ENCODE measurements at regions not wholly inside any gene's neighbourhood (a gene's known extent, or its start where the extent isn't known, plus 50 kb on each side); places are given as distances from the start of the nearest gene placed in this dataset.

GRCh38 chr3:147132168-147132567 lies 274.2 kb downstream of the ZIC4 start:
- ChIA-PET CTCF (no interaction called here), POLR2A (ENCODE audit: unreplicated experiment) (no interaction called here)
- Histone ChIP-seq H3K9me3 (ENCODE audit: low read length) (no peaks in the 10 kb centered on the region), H3K4me3 (ENCODE audit: low read length) (no peak overlapping the region), H2AFZ (ENCODE audit: low read length) (no peak overlapping the region), H3K9me2 (replicated peaks; ENCODE audit: low read length) (no peaks in the 10 kb centered on the region), H3K4me1 (ENCODE audit: insufficient read depth, low read length) (no peaks in the 10 kb centered on the region), H3K36me3 (ENCODE audit: low read depth, low read length) (no peaks in the 10 kb centered on the region), H3K79me2 (ENCODE audit: low read length) (no peaks in the 10 kb centered on the region), H3K9ac (ENCODE audit: low read length) (no peak overlapping the region), H3K27me3 (ENCODE audit: low read length) (no peaks in the 10 kb centered on the region), H3F3A (ENCODE audit: low read length, unreplicated experiment) (no peaks in the 10 kb centered on the region), H4K20me1 (ENCODE audit: low read length) (no peaks in the 10 kb centered on the region), H3K4me2 (ENCODE audit: low read length) (no peak overlapping the region), H3K27ac (ENCODE audit: low read length) (no peak overlapping the region)
- intact Hi-C loops (cut with micrococcal nuclease): no loop called here
- ATAC-seq: no peak
- DNase-seq: no peak
- BruUV-seq (replicated peaks): no TSS peak
- no peak for TF ChIP-seq CTCF (conservative IDR thresholded peaks at IDR 0.05; ENCODE audit: low read depth, low read length)
- no peak for TF ChIP-seq EZH2phosphoT487 (IDR thresholded peaks at IDR 0.05; ENCODE audit: borderline replicate concordance, low read length)
- no peak for TF ChIP-seq EZH2 (IDR thresholded peaks at IDR 0.05; ENCODE audit: low read length, unreplicated experiment)

GRCh38 chr3:147130461-147130860 lies 275.9 kb downstream of the ZIC4 start:
- BruUV-seq (replicated peaks): no TSS peak
- Histone ChIP-seq H3K4me2 (ENCODE audit: low read length) (no peak overlapping the region), H3K27ac (ENCODE audit: low read length) (no peak overlapping the region), H3K9me2 (replicated peaks; ENCODE audit: low read length) (no peaks in the 10 kb centered on the region), H3K79me2 (ENCODE audit: low read length) (no peaks in the 10 kb centered on the region), H3K36me3 (ENCODE audit: low read depth, low read length) (no peaks in the 10 kb centered on the region), H3F3A (ENCODE audit: low read length, unreplicated experiment) (no peaks in the 10 kb centered on the region), H3K9ac (ENCODE audit: low read length) (no peak overlapping the region), H2AFZ (ENCODE audit: low read length) (no peak overlapping the region), H3K9me3 (ENCODE audit: low read length) (no peaks in the 10 kb centered on the region), H3K4me3 (ENCODE audit: low read length) (no peak overlapping the region), H4K20me1 (ENCODE audit: low read length) (no peaks in the 10 kb centered on the region), H3K4me1 (ENCODE audit: insufficient read depth, low read length) (no peaks in the 10 kb centered on the region), H3K27me3 (ENCODE audit: low read length) (no peaks in the 10 kb centered on the region)
- ChIA-PET POLR2A (ENCODE audit: unreplicated experiment) (no interaction called here), CTCF (no interaction called here)
- DNase-seq: peak; percentile 13
- TF ChIP-seq EZH2phosphoT487 (IDR thresholded peaks at IDR 0.05; ENCODE audit: borderline replicate concordance, low read length): no peak
- TF ChIP-seq EZH2 (IDR thresholded peaks at IDR 0.05; ENCODE audit: low read length, unreplicated experiment): no peak
- no peak for TF ChIP-seq CTCF (conservative IDR thresholded peaks at IDR 0.05; ENCODE audit: low read depth, low read length)
- no peak for ATAC-seq
- intact Hi-C loops (cut with micrococcal nuclease): no loop called here

DNA sequence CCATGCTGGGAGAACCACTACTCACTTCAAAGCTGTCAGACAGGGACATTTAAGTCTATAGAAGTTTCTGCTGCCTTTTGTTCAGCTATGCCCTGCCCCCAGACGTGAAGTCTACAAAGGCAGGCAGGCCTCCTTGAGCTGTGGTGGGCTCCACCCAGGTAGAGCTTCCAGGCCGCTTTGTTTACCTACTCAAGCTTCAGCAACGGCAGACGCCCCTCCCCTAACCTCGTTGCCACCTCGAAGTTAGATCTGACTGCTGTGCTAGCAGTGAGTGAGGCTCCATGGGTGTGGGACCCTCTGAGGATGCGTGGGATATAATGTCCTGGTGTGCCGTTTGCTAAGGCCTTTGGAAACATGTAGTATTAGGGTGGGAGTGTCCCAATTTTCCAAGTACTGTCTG lies 276.7 kb downstream of the ZIC4 start:
- intact Hi-C loops (cut with micrococcal nuclease): no loop called here
- Histone ChIP-seq H2AFZ (ENCODE audit: low read length) (no peak overlapping the region), H3K9me3 (ENCODE audit: low read length) (no peaks in the 10 kb centered on the region), H4K20me1 (ENCODE audit: low read length) (no peaks in the 10 kb centered on the region), H3K79me2 (ENCODE audit: low read length) (no peaks in the 10 kb centered on the region), H3F3A (ENCODE audit: low read length, unreplicated experiment) (no peaks in the 10 kb centered on the region), H3K4me2 (ENCODE audit: low read length) (no peak overlapping the region), H3K27me3 (ENCODE audit: low read length) (no peaks in the 10 kb centered on the region), H3K9ac (ENCODE audit: low read length) (no peak overlapping the region), H3K9me2 (replicated peaks; ENCODE audit: low read length) (no peaks in the 10 kb centered on the region), H3K27ac (ENCODE audit: low read length) (no peak overlapping the region), H3K36me3 (ENCODE audit: low read depth, low read length) (no peaks in the 10 kb centered on the region), H3K4me3 (ENCODE audit: low read length) (no peak overlapping the region), H3K4me1 (ENCODE audit: insufficient read depth, low read length) (no peaks in the 10 kb centered on the region)
- ChIA-PET CTCF (no interaction called here), POLR2A (ENCODE audit: unreplicated experiment) (no interaction called here)
- no TSS peak for BruUV-seq (replicated peaks)
- no peak for ATAC-seq
- TF ChIP-seq EZH2phosphoT487 (IDR thresholded peaks at IDR 0.05; ENCODE audit: borderline replicate concordance, low read length): no peak
- no peak for TF ChIP-seq CTCF (conservative IDR thresholded peaks at IDR 0.05; ENCODE audit: low read depth, low read length)
- TF ChIP-seq EZH2 (IDR thresholded peaks at IDR 0.05; ENCODE audit: low read length, unreplicated experiment): no peak
- no peak for DNase-seq
